DMS114 treated with DMSO at 0.1 percent for 48 hours (cell line): ENCODE measurements at regions not wholly inside any gene's neighbourhood (a gene's known extent, or its start where the extent isn't known, plus 50 kb on each side); places are given as distances from the start of the nearest gene placed in this dataset.
"Not testable (repeated sequence)": the region's sequence is repeated elsewhere in the genome, so short reads cannot be mapped to it uniquely, and the experiment has no call there.

Experiments
- DNase-seq: peaks from one replicate; lab custom pipeline; 2025; ENCODE audit not compliant: unreplicated experiment; lab: John Stamatoyannopoulos, UW

GRCh38 chr14:53368066-53368465, 214.9 kb upstream of the DDHD1 start:
- DNase-seq, result no peak

- DNase-seq, result no peak
These were observed 214.5 kb upstream of the DDHD1 start for GRCh38 chr14:53367644-53368026.

- no peak for DNase-seq
These were observed 212.5 kb upstream of the DDHD1 start for GRCh38 chr14:53365486-53366130.

GRCh38 chr14:53362916-53363315, 209.8 kb upstream of the DDHD1 start:
- not testable (repeated sequence) for DNase-seq

- DNase-seq, result no peak
These were observed 207.7 kb upstream of the DDHD1 start for GRCh38 chr14:53360829-53361228.

- DNase-seq, result no peak
These were observed 205.0 kb upstream of the DDHD1 start for GRCh38 chr14:53358166-53358565.

- DNase-seq, result no peak
These were observed 203.4 kb upstream of the DDHD1 start for GRCh38 chr14:53356361-53357150.

GRCh38 chr14:53355581-53356112, 202.5 kb upstream of the DDHD1 start:
- no peak for DNase-seq

- no peak for DNase-seq
These were observed 201.2 kb upstream of the DDHD1 start for GRCh38 chr14:53354336-53354735.

- DNase-seq, result no peak
These were observed 197.7 kb upstream of the DDHD1 start for GRCh38 chr14:53350866-53351265.

- DNase-seq, result no peak
These were observed 197.3 kb upstream of the DDHD1 start for GRCh38 chr14:53350429-53350828.

GRCh38 chr14:53346988-53347387, 193.9 kb upstream of the DDHD1 start:
- DNase-seq, result no peak

GRCh38 chr14:53341324-53341723, 188.2 kb upstream of the DDHD1 start:
- DNase-seq, result no peak

GRCh38 chr14:53338192-53338591, 185.1 kb upstream of the DDHD1 start:
- DNase-seq, result no peak

GRCh38 chr14:53336729-53337128, 183.6 kb upstream of the DDHD1 start:
- no peak for DNase-seq

GRCh38 chr14:53333809-53334208, 180.7 kb upstream of the DDHD1 start:
- DNase-seq, result no peak

GRCh38 chr14:53331921-53332320, 178.8 kb upstream of the DDHD1 start:
- DNase-seq, result no peak

- no peak for DNase-seq
These were observed 178.1 kb upstream of the DDHD1 start for GRCh38 chr14:53331247-53331646.

- no peak for DNase-seq
These were observed 177.3 kb upstream of the DDHD1 start for GRCh38 chr14:53330441-53330840.

GRCh38 chr14:53328841-53329240, 175.7 kb upstream of the DDHD1 start:
- DNase-seq, result no peak

- DNase-seq, result no peak
These were observed 174.6 kb upstream of the DDHD1 start for GRCh38 chr14:53327716-53328115.

- DNase-seq, result peak; percentile 4
These were observed 172.2 kb upstream of the DDHD1 start for GRCh38 chr14:53325176-53325806.
